Stimulated activated naive CD8-positive, alpha-beta T cell treated with anti-CD3 and anti-CD28 coated beads, Interleukin-15, Interleukin-2, amounts not matched to agents 100 ng/mL and 50 ng/mL, for 24 hours (primary cell): ENCODE measurements at regions not wholly inside any gene's neighbourhood (a gene's known extent, or its start where the extent isn't known, plus 50 kb on each side); places are given as distances from the start of the nearest gene placed in this dataset.

Experiments
- H3K27ac Mint-ChIP-seq: one replicate; pipeline ENCODE4 v1.8.0; 2021; ENCODE audit warnings: mild to moderate bottlenecking, mixed read lengths
- H3K27me3 Mint-ChIP-seq: one replicate; pipeline ENCODE4 v1.8.0; 2021; ENCODE audit warnings: mixed read lengths
- H3K36me3 Mint-ChIP-seq: one replicate; pipeline ENCODE4 v1.8.0; 2021; ENCODE audit warnings: low read depth, mixed read lengths
- H3K4me1 Mint-ChIP-seq: one replicate; pipeline ENCODE4 v1.8.0; 2021; ENCODE audit warnings: low read depth, mixed read lengths
- H3K4me3 Mint-ChIP-seq: one replicate; pipeline ENCODE4 v1.8.0; 2021; ENCODE audit warnings: mild to moderate bottlenecking, mixed read lengths
- H3K9me3 Mint-ChIP-seq: one replicate; pipeline ENCODE4 v1.8.0; 2021; ENCODE audit warnings: mixed read lengths

- Mint-ChIP-seq H3K36me3 (no peaks in the 10 kb centered on the region), H3K9me3 (peaks cover 3% of the 10 kb centered on the region), H3K4me3 (no peak overlapping the region), H3K27ac (no peak overlapping the region), H3K27me3 (peaks cover 11% of the 10 kb centered on the region), H3K4me1 (no peaks in the 10 kb centered on the region)
Observed at GRCh38 chr21:41634211-41634694, 126.3 kb upstream of the TMPRSS2 start.

- H3K4me1 Mint-ChIP-seq = no peaks in the 10 kb centered on the region
- H3K9me3 Mint-ChIP-seq = peaks cover 3% of the 10 kb centered on the region
- H3K4me3 Mint-ChIP-seq = no peak overlapping the region
- H3K36me3 Mint-ChIP-seq = no peaks in the 10 kb centered on the region
- H3K27ac Mint-ChIP-seq = no peak overlapping the region
- peaks cover 11% of the 10 kb centered on the region for H3K27me3 Mint-ChIP-seq
Observed at GRCh38 chr21:41633627-41634026, 125.7 kb upstream of the TMPRSS2 start.

- no peaks in the 10 kb centered on the region for H3K36me3 Mint-ChIP-seq
- no peak overlapping the region for H3K27ac Mint-ChIP-seq
- H3K9me3 Mint-ChIP-seq = peaks cover 3% of the 10 kb centered on the region
- H3K4me3 Mint-ChIP-seq = no peak overlapping the region
- H3K27me3 Mint-ChIP-seq = peaks cover 11% of the 10 kb centered on the region
- H3K4me1 Mint-ChIP-seq = no peaks in the 10 kb centered on the region
Observed at GRCh38 chr21:41632748-41633475, 125.0 kb upstream of the TMPRSS2 start.

- H3K27ac Mint-ChIP-seq = no peak overlapping the region
- no peaks in the 10 kb centered on the region for H3K36me3 Mint-ChIP-seq
- peaks cover 3% of the 10 kb centered on the region for H3K9me3 Mint-ChIP-seq
- H3K4me3 Mint-ChIP-seq = no peak overlapping the region
- H3K4me1 Mint-ChIP-seq = no peaks in the 10 kb centered on the region
- peaks cover 14% of the 10 kb centered on the region for H3K27me3 Mint-ChIP-seq
Observed at GRCh38 chr21:41631564-41632461, 123.9 kb upstream of the TMPRSS2 start.

- Mint-ChIP-seq H3K4me1 (no peaks in the 10 kb centered on the region), H3K27me3 (peaks cover 18% of the 10 kb centered on the region), H3K9me3 (peaks cover 3% of the 10 kb centered on the region), H3K27ac (no peak overlapping the region), H3K4me3 (no peak overlapping the region), H3K36me3 (no peaks in the 10 kb centered on the region)
Observed at GRCh38 chr21:41630917-41631316, 123.0 kb upstream of the TMPRSS2 start.

- Mint-ChIP-seq H3K9me3 (no peaks in the 10 kb centered on the region), H3K4me1 (no peaks in the 10 kb centered on the region)
Observed at GRCh38 chr21:41630249-41630648, 122.3 kb upstream of the TMPRSS2 start.

GRCh38 chr21:41628256-41628655, 120.3 kb upstream of the TMPRSS2 start:
- no peaks in the 10 kb centered on the region for H3K9me3 Mint-ChIP-seq
- H3K27ac Mint-ChIP-seq = no peak overlapping the region
- H3K27me3 Mint-ChIP-seq = peaks cover 16% of the 10 kb centered on the region
- H3K36me3 Mint-ChIP-seq = no peaks in the 10 kb centered on the region
- no peaks in the 10 kb centered on the region for H3K4me1 Mint-ChIP-seq
- no peak overlapping the region for H3K4me3 Mint-ChIP-seq

More at GRCh38 chr21:41630249-41630648, 122.3 kb upstream of the TMPRSS2 start:
- peaks cover 17% of the 10 kb centered on the region for H3K27me3 Mint-ChIP-seq
- H3K27ac Mint-ChIP-seq = no peak overlapping the region
- no peaks in the 10 kb centered on the region for H3K36me3 Mint-ChIP-seq
- H3K4me3 Mint-ChIP-seq = no peak overlapping the region

- no peaks in the 10 kb centered on the region for H3K36me3 Mint-ChIP-seq
- H3K4me1 Mint-ChIP-seq = peaks cover 5% of the 10 kb centered on the region
- H3K27me3 Mint-ChIP-seq = peaks cover 18% of the 10 kb centered on the region
- H3K9me3 Mint-ChIP-seq = no peaks in the 10 kb centered on the region
- H3K4me3 Mint-ChIP-seq = no peak overlapping the region
- H3K27ac Mint-ChIP-seq = no peak overlapping the region
Observed at GRCh38 chr21:41627428-41627827, 119.5 kb upstream of the TMPRSS2 start.

- peaks cover 28% of the 10 kb centered on the region for H3K27me3 Mint-ChIP-seq
- peaks cover 7% of the 10 kb centered on the region for H3K4me1 Mint-ChIP-seq
- no peaks in the 10 kb centered on the region for H3K36me3 Mint-ChIP-seq
- H3K4me3 Mint-ChIP-seq = no peak overlapping the region
- H3K9me3 Mint-ChIP-seq = no peaks in the 10 kb centered on the region
- no peak overlapping the region for H3K27ac Mint-ChIP-seq
Observed at GRCh38 chr21:41626021-41626420, 118.1 kb upstream of the TMPRSS2 start.

- Mint-ChIP-seq H3K4me3 (no peak overlapping the region), H3K4me1 (peaks cover 7% of the 10 kb centered on the region), H3K9me3 (no peaks in the 10 kb centered on the region), H3K27me3 (peaks cover 28% of the 10 kb centered on the region), H3K36me3 (no peaks in the 10 kb centered on the region), H3K27ac (no peak overlapping the region)
Observed at GRCh38 chr21:41625428-41625827, 117.5 kb upstream of the TMPRSS2 start.

- peaks cover 31% of the 10 kb centered on the region for H3K27me3 Mint-ChIP-seq
- H3K4me1 Mint-ChIP-seq = peaks cover 7% of the 10 kb centered on the region
- no peak overlapping the region for H3K27ac Mint-ChIP-seq
- H3K36me3 Mint-ChIP-seq = no peaks in the 10 kb centered on the region
- H3K9me3 Mint-ChIP-seq = no peaks in the 10 kb centered on the region
- H3K4me3 Mint-ChIP-seq = no peak overlapping the region
Observed at GRCh38 chr21:41624674-41625310, 116.8 kb upstream of the TMPRSS2 start.

GRCh38 chr21:41623945-41624344, 116.0 kb upstream of the TMPRSS2 start:
- Mint-ChIP-seq H3K27me3 (peaks cover 34% of the 10 kb centered on the region), H3K9me3 (no peaks in the 10 kb centered on the region), H3K36me3 (no peaks in the 10 kb centered on the region), H3K27ac (no peak overlapping the region), H3K4me3 (no peak overlapping the region), H3K4me1 (peaks cover 7% of the 10 kb centered on the region)

- no peaks in the 10 kb centered on the region for H3K9me3 Mint-ChIP-seq
- no peak overlapping the region for H3K4me3 Mint-ChIP-seq
- peaks cover 7% of the 10 kb centered on the region for H3K4me1 Mint-ChIP-seq
- H3K27ac Mint-ChIP-seq = no peak overlapping the region
- H3K36me3 Mint-ChIP-seq = no peaks in the 10 kb centered on the region
- H3K27me3 Mint-ChIP-seq = peaks cover 37% of the 10 kb centered on the region
Observed at GRCh38 chr21:41622831-41623548, 115.0 kb upstream of the TMPRSS2 start.

- peaks cover 37% of the 10 kb centered on the region for H3K27me3 Mint-ChIP-seq
- H3K4me3 Mint-ChIP-seq = no peak overlapping the region
- no peaks in the 10 kb centered on the region for H3K9me3 Mint-ChIP-seq
- H3K27ac Mint-ChIP-seq = no peak overlapping the region
- H3K36me3 Mint-ChIP-seq = no peaks in the 10 kb centered on the region
- H3K4me1 Mint-ChIP-seq = peaks cover 7% of the 10 kb centered on the region
Observed at GRCh38 chr21:41622201-41622600, 114.2 kb upstream of the TMPRSS2 start.
